Osteocyte (in vitro differentiated cells): ENCODE measurements at regions not wholly inside any gene's neighbourhood (a gene's known extent, or its start where the extent isn't known, plus 50 kb on each side); places are given as distances from the start of the nearest gene placed in this dataset.

Experiments used
- DNase-seq: peaks from one replicate; pipeline ENCODE4 v3.0.0; 2021; ENCODE audit warnings: mixed read lengths; ENCODE audit not compliant: unreplicated experiment; ENCODE audit errors: extremely low spot score
- H3K27ac Mint-ChIP-seq: one replicate; pipeline ENCODE4 v1.8.0; 2021; ENCODE audit warnings: mild to moderate bottlenecking, mixed read lengths; ENCODE audit not compliant: unreplicated experiment
- H3K27me3 Mint-ChIP-seq: one replicate; pipeline ENCODE4 v1.8.0; 2021; ENCODE audit warnings: mixed read lengths; ENCODE audit not compliant: unreplicated experiment
- H3K36me3 Mint-ChIP-seq: one replicate; pipeline ENCODE4 v1.8.0; 2021; ENCODE audit warnings: mixed read lengths; ENCODE audit not compliant: unreplicated experiment
- H3K4me1 Mint-ChIP-seq: one replicate; pipeline ENCODE4 v1.8.0; 2021; ENCODE audit warnings: mixed read lengths; ENCODE audit not compliant: unreplicated experiment
- H3K4me3 Mint-ChIP-seq: one replicate; pipeline ENCODE4 v1.8.0; 2021; ENCODE audit warnings: mild to moderate bottlenecking, moderate library complexity, mixed read lengths; ENCODE audit not compliant: unreplicated experiment
- H3K9me3 Mint-ChIP-seq: one replicate; pipeline ENCODE4 v1.8.0; 2021; ENCODE audit warnings: mixed read lengths; ENCODE audit not compliant: unreplicated experiment
- TF ChIP-seq, protein P1 (sequence below): fragments of 200-600 bp; sonication (generic); IDR thresholded peaks from 2 replicates; pipeline ENCODE4 v1.5.0; 2021; ENCODE audit warnings: antibody characterized with exemption, mild to moderate bottlenecking, moderate library complexity

DNA sequence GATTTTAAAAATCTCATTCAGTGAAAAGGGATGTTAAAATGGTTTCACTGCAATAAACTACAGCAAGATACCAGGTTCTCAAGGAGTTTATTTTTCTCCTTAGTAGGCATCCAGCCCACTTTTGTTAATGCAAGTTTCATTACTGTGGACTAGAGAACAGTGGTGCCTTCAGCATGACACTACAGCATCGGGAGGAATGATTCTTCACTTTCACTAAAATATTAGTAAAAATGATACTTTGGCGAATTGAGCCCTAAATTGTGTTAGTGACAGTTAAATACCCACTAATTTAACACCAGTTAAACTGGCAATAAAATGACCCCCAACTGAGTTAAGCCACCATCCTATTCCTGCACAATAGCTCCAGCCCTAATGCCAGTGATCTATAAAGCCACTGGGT is 152.2 kb upstream of the MPDZ start:
- Mint-ChIP-seq H3K4me3 (no peak overlapping the region), H3K27ac (no peak overlapping the region), H3K9me3 (no peaks in the 10 kb centered on the region), H3K36me3 (no peaks in the 10 kb centered on the region), H3K4me1 (no peaks in the 10 kb centered on the region), H3K27me3 (peaks cover 30% of the 10 kb centered on the region)
- DNase-seq, result no peak
- TF ChIP-seq, protein P1, sequence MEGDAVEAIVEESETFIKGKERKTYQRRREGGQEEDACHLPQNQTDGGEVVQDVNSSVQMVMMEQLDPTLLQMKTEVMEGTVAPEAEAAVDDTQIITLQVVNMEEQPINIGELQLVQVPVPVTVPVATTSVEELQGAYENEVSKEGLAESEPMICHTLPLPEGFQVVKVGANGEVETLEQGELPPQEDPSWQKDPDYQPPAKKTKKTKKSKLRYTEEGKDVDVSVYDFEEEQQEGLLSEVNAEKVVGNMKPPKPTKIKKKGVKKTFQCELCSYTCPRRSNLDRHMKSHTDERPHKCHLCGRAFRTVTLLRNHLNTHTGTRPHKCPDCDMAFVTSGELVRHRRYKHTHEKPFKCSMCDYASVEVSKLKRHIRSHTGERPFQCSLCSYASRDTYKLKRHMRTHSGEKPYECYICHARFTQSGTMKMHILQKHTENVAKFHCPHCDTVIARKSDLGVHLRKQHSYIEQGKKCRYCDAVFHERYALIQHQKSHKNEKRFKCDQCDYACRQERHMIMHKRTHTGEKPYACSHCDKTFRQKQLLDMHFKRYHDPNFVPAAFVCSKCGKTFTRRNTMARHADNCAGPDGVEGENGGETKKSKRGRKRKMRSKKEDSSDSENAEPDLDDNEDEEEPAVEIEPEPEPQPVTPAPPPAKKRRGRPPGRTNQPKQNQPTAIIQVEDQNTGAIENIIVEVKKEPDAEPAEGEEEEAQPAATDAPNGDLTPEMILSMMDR, result no peak

DNA sequence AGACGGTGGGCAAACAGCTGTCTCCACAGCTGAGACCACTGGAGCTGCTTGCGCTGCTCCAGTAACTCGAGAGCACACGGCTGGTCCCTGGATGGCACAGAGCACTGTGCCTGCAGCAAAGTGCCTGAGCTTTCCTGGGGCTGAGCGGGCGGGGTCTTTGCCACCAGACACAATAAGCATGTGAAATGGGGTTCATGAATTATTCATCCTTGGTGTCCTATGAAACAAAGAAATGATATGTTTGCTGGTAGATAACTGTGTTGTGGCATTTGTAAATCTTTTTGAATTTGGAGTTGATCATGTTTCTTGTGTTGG is 151.7 kb upstream of the MPDZ start:
- Mint-ChIP-seq H3K4me1 (no peaks in the 10 kb centered on the region), H3K27ac (no peak overlapping the region)

DNA sequence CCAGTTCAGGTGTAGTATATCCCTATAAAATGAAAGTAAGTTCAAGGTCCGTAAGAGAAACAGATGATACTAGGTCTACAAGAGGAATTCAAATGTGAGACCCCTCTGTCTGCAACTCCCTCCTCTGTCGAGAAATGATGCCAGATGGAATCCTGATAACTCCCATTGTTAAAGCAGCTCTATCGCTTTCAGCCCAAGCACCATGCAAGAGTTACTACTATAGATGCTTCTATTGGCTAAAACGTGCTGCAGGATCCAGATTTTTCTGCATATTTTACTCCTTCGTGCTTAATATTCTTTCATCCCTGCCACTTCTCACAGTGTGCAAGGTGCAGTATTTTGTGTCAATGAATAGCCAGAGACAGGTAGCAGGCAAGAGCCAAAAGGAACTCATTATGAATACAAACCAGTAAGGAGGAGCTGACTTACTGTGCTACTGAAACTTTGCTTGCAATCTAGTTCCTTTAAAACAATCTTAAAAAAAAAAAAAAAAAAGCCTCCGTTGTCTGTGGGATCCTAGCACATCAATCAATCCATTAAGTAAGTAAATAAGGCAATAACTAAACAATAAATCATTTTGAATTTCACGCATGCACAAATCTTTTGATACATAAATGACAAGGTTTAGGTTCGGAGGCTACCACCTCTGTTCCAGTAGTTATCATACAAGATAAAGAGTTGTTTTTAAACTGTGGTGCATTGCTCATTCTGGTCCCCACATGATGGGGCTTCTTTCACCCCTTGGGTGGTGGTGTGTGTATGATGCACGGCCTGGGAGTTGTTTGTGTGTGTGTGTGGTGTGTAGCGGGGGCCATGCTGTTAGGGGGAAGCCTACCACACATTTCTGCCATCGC is 151.1 kb upstream of the MPDZ start:
- TF ChIP-seq, protein P1, result no peak
- no peaks in the 10 kb centered on the region for H3K36me3 Mint-ChIP-seq
- H3K27ac Mint-ChIP-seq, result no peak overlapping the region
- H3K9me3 Mint-ChIP-seq, result no peaks in the 10 kb centered on the region
- no peaks in the 10 kb centered on the region for H3K4me1 Mint-ChIP-seq
- no peak for DNase-seq
- no peak overlapping the region for H3K4me3 Mint-ChIP-seq
- H3K27me3 Mint-ChIP-seq, result peaks cover 37% of the 10 kb centered on the region

More for the DNA sequence above, 151.7 kb upstream of the MPDZ start:
- H3K27me3 Mint-ChIP-seq, result peaks cover 35% of the 10 kb centered on the region
- H3K9me3 Mint-ChIP-seq, result no peaks in the 10 kb centered on the region
- TF ChIP-seq, protein P1, result no peak
- DNase-seq, result no peak
- H3K36me3 Mint-ChIP-seq, result no peaks in the 10 kb centered on the region
- H3K4me3 Mint-ChIP-seq, result no peak overlapping the region

DNA sequence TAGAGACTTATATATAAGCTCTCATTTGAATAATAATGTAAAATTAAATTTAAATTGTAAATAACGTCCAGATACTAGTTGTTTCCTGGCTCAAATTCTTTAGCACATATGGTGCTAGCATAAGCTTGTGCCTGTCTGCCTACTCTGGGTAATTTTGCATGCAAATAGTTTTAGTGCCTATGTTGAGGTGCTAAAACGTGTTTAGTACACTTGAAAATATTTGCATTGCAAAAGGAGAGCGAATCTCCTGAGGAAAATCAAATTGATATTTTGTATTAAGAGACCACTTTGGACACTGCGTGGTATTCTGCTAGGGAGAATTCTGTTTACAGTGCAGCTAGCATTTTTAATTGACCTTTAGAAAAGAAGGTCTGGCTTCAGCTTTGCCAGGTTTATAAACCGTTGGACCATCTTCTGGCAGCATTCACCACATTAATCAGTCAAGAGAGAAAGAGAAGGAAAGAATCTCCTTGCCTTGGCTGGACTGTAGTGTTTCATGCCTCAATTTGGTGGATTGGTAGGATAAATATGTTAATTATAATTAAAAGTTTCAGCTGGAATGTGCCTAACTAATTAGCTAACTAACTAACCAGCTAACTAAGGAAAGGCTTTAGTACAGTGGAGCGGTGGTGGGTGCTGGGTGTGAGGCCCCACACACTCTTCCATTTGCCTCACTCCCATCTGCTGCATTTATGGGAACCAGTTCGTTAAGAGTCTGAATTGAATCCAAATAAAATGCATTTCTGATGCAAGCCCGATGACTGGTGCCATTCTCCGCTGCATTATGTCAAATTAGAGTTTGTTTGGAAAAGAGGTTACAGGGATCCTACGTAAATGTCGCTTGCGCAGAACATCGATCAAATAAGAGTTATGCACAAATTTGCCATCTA is 150.1 kb upstream of the MPDZ start:
- Mint-ChIP-seq H3K36me3 (no peaks in the 10 kb centered on the region), H3K4me3 (no peak overlapping the region), H3K4me1 (no peaks in the 10 kb centered on the region), H3K9me3 (no peaks in the 10 kb centered on the region), H3K27ac (no peak overlapping the region), H3K27me3 (peaks cover 37% of the 10 kb centered on the region)
- TF ChIP-seq, protein P1, result no peak
- no peak for DNase-seq

DNA sequence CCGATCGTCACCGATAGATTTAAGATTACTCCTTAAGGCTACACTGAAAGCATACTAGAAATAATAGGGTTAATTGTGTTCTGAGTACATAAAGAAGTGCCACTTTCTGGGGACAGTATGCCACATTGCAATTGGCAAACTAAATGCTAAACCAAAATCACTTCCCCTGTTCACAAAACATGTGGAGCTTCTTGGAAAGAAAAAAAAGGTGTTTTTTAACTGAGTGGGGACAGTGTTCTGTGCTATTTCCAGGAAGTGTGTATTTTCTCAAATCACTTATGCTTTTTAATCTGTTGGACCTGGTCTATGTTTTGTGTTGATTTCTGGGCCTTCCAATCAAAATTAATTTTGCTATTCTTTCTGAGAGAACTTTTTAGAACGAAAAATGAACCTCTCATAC is 149.3 kb upstream of the MPDZ start:
- Mint-ChIP-seq H3K27ac (no peak overlapping the region), H3K27me3 (peaks cover 39% of the 10 kb centered on the region), H3K4me1 (no peaks in the 10 kb centered on the region), H3K9me3 (no peaks in the 10 kb centered on the region), H3K36me3 (no peaks in the 10 kb centered on the region), H3K4me3 (no peak overlapping the region)
- TF ChIP-seq, protein P1, result no peak
- DNase-seq, result no peak
